DOHH2 (cell line): ENCODE measurements at regions not wholly inside any gene's neighbourhood (a gene's known extent, or its start where the extent isn't known, plus 50 kb on each side); places are given as distances from the start of the nearest gene placed in this dataset.

Experiments
- H3F3A ChIP-seq: fragments of 200-600 bp; sonication (generic), shearing (Covaris generic); 2 replicates; pipeline ENCODE4 v1.6.0; 2016; ENCODE audit warnings: antibody characterized with exemption, mild to moderate bottlenecking; ENCODE audit not compliant: control insufficient read depth, insufficient read depth
- H3K27ac ChIP-seq: fragments of 200-600 bp; sonication (generic); 2 replicates; pipeline ENCODE4 v1.5.1; 2014; ENCODE audit warnings: low read depth, mild to moderate bottlenecking, low read length, moderate library complexity
- H3K27me3 ChIP-seq: fragments of 200-600 bp; sonication (generic); 2 replicates; pipeline ENCODE4 v1.6.1; 2014; ENCODE audit warnings: mild to moderate bottlenecking, low read length, mixed read lengths; ENCODE audit not compliant: control insufficient read depth
- H3K36me3 ChIP-seq: fragments of 200-600 bp; sonication (generic); 2 replicates; pipeline ENCODE4 v1.6.1; 2014; ENCODE audit warnings: mild to moderate bottlenecking, low read length, moderate library complexity, mixed read lengths; ENCODE audit not compliant: control insufficient read depth
- H3K4me1 ChIP-seq: fragments of 200-600 bp; sonication (generic); 2 replicates; pipeline ENCODE4 v1.6.1; 2014; ENCODE audit warnings: mild to moderate bottlenecking, low read length, mixed read lengths; ENCODE audit not compliant: control insufficient read depth
- H3K4me2 ChIP-seq: fragments of 200-600 bp; sonication (generic); 2 replicates; pipeline ENCODE4 v1.6.0; 2014; ENCODE audit warnings: mild to moderate bottlenecking, low read length, moderate library complexity
- H3K4me3 ChIP-seq: fragments of 200-600 bp; sonication (generic); 2 replicates; pipeline ENCODE4 v1.5.1; 2014; ENCODE audit warnings: mild to moderate bottlenecking, low read length, mixed read lengths
- H3K79me2 ChIP-seq: fragments of 200-600 bp; sonication (generic); 2 replicates; pipeline ENCODE4 v1.6.1; 2014; ENCODE audit warnings: mild to moderate bottlenecking, low read length, mixed read lengths; ENCODE audit not compliant: control insufficient read depth
- H3K9me2 ChIP-seq: fragments of 200-600 bp; sonication (generic); replicated peaks from 2 replicates; pipeline ENCODE4 v1.6.1; 2014; ENCODE audit warnings: mild to moderate bottlenecking, low read length, mixed read lengths; ENCODE audit not compliant: control insufficient read depth
- H3K9me3 ChIP-seq: fragments of 200-600 bp; sonication (generic); 2 replicates; pipeline ENCODE4 v1.6.1; 2014; ENCODE audit warnings: antibody characterized with exemption, low read length, mixed read lengths; ENCODE audit not compliant: control insufficient read depth, insufficient read depth
- H4K20me1 ChIP-seq: fragments of 200-600 bp; sonication (generic); 2 replicates; pipeline ENCODE4 v1.6.0; 2014; ENCODE audit warnings: low read depth, mild to moderate bottlenecking, antibody characterized with exemption, low read length, moderate library complexity; ENCODE audit not compliant: control insufficient read depth, insufficient read depth
- CTCF ChIP-seq: fragments of 200-600 bp; sonication (generic); IDR thresholded peaks from one replicate; pipeline ENCODE4 v1.5.1; 2014; ENCODE audit warnings: antibody characterized with exemption, mild to moderate bottlenecking, low read depth, low read length; ENCODE audit not compliant: poor library complexity, severe bottlenecking
- EZH2phosphoT487 ChIP-seq: fragments of 200-600 bp; sonication (generic); IDR thresholded peaks from 2 replicates; pipeline ENCODE4 v1.6.1; 2017; ENCODE audit warnings: borderline replicate concordance, mild to moderate bottlenecking, antibody characterized with exemption, low read length, moderate library complexity, mixed read lengths

DNA sequence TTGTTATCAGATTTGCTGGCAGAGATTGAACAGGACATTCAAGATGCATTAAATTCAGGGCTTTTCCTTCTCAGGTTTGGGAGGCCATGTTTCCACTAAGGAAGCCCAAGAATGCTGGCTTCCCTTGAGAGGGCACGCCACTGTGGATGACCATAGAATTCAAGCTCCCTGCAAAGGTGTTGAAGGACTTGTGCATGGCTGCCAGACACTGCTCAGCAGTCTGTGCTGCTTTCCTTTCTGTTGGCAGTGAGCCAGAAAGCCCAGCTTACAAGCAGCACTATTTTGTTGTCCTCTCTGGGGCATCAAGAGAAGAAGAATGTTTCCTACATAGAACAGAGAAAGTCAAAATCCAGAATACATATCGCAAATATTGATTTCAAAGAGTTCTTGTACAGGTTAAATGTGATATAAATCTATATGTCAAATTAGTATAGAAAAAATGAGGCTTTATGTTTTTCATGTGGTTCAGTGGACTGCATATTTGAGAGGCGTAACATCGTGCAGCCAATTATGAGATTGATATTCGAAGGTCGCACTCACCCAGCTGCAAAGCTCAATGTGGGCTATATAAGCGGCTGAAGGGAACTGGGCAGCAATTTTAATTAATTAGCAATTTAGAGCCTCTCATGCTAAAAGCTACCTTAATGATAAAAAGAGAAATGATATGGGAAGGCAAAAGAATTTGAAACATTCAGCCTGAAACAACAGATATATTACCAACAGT, 103.1 kb upstream of the ISL1 start:
- no peaks in the 10 kb centered on the region for H3K36me3 ChIP-seq

DNA sequence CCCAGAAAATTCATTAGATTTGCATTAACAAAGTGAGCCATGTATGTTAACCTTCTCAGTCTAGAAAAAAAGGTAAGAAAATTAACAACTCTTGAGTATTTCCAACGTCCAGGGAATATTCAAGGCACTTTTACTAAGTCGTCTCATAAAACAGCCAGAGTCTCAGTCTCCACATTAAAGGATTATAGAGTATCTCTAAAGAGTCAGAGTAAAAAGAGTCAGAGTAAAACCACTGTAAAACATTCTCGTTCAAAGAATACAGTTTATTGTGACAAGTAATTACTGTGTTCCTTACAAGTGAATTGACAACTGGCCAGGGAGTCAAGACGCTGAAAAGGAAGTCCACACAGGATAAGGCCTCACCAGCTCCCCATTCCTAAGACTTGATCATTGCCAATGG, 97.2 kb upstream of the ISL1 start:
- Histone ChIP-seq H3K36me3 (no peaks in the 10 kb centered on the region), H3K9me3 (no peaks in the 10 kb centered on the region), H3K79me2 (no peaks in the 10 kb centered on the region), H4K20me1 (no peaks in the 10 kb centered on the region), H3K9me2 (no peaks in the 10 kb centered on the region), H3F3A (no peaks in the 10 kb centered on the region), H3K4me3 (no peak overlapping the region), H3K4me1 (no peaks in the 10 kb centered on the region), H3K4me2 (no peak overlapping the region), H3K27ac (no peak overlapping the region), H3K27me3 (no peaks in the 10 kb centered on the region)
- TF ChIP-seq CTCF = no peak
- no peak for TF ChIP-seq EZH2phosphoT487

More for the DNA sequence above, 103.1 kb upstream of the ISL1 start:
- no peaks in the 10 kb centered on the region for H3K9me2 ChIP-seq
- H3K4me3 ChIP-seq = no peak overlapping the region
- no peak overlapping the region for H3K4me2 ChIP-seq
- no peaks in the 10 kb centered on the region for H4K20me1 ChIP-seq
- no peak overlapping the region for H3K27ac ChIP-seq
- H3K27me3 ChIP-seq = no peaks in the 10 kb centered on the region
- H3F3A ChIP-seq = no peaks in the 10 kb centered on the region
- no peaks in the 10 kb centered on the region for H3K9me3 ChIP-seq
- H3K4me1 ChIP-seq = no peaks in the 10 kb centered on the region
- TF ChIP-seq EZH2phosphoT487 = no peak
- no peak for TF ChIP-seq CTCF
- H3K79me2 ChIP-seq = no peaks in the 10 kb centered on the region

GRCh38 chr5:51302343-51302742, 80.9 kb upstream of the ISL1 start:
- H3K79me2 ChIP-seq = no peaks in the 10 kb centered on the region
- H3K27ac ChIP-seq = no peak overlapping the region
- H3F3A ChIP-seq = no peaks in the 10 kb centered on the region
- no peaks in the 10 kb centered on the region for H3K9me3 ChIP-seq
- H3K36me3 ChIP-seq = no peaks in the 10 kb centered on the region
- TF ChIP-seq CTCF (no peak), EZH2phosphoT487 (no peak)
- no peak overlapping the region for H3K4me2 ChIP-seq
- H3K27me3 ChIP-seq = no peaks in the 10 kb centered on the region
- no peaks in the 10 kb centered on the region for H4K20me1 ChIP-seq
- no peaks in the 10 kb centered on the region for H3K4me1 ChIP-seq
- no peaks in the 10 kb centered on the region for H3K9me2 ChIP-seq
- H3K4me3 ChIP-seq = no peak overlapping the region
